Tibial nerve (tissue), 4 donors: ENCODE measurements at regions not wholly inside any gene's neighbourhood (a gene's known extent, or its start where the extent isn't known, plus 50 kb on each side); places are given as distances from the start of the nearest gene placed in this dataset.

ENCODE experiments used
- CTCF ChIP-seq, 5 experiments: fragments of 200-600 bp in 3 of 5; fragments of 450-650 bp in 2 of 5; sonication (generic) in 3 of 5; IDR thresholded peaks; one replicate each; pipeline ENCODE4 v1.5.1; 2016 to 2019; ENCODE audit warnings: antibody characterized with exemption in 5 of 5, mild to moderate bottlenecking in 3 of 5, moderate library complexity in 2 of 5
- EP300 ChIP-seq, 2 donors: sonication (generic); formaldehyde crosslinking; IDR thresholded peaks; one replicate each; pipeline ENCODE4 v1.6.1; 2017; ENCODE audit warnings: antibody characterized with exemption in 2 of 2, mild to moderate bottlenecking in 1 of 2

GRCh38 chr4:81600520-81601357, 129.0 kb upstream of the RASGEF1B start:
- TF ChIP-seq CTCF (IDR thresholded peaks at IDR 0.05), result no peak
- no peak for TF ChIP-seq EP300 (IDR thresholded peaks at IDR 0.05)
